Large intestine (tissue), 3 donors: ENCODE measurements at regions not wholly inside any gene's neighbourhood (a gene's known extent, or its start where the extent isn't known, plus 50 kb on each side); places are given as distances from the start of the nearest gene placed in this dataset.

Source experiments
- DNase-seq, 2 donors: peaks; one replicate each; pipeline versions ENCODE4 v3.0.0 to v3.0.0-alpha.2; 2013
- H3K27ac ChIP-seq: one replicate; pipeline ENCODE4 v1.5.1; 2013; ENCODE audit warnings: low read length
- H3K27me3 ChIP-seq: 2 replicates; pipeline ENCODE4 v1.6.1; 2013; ENCODE audit warnings: low read length; ENCODE audit not compliant: control insufficient read depth, insufficient read depth
- H3K36me3 ChIP-seq: 2 replicates; pipeline ENCODE4 v1.6.1; 2013; ENCODE audit warnings: low read length; ENCODE audit not compliant: control insufficient read depth, insufficient read depth
- H3K4me1 ChIP-seq: one replicate; pipeline ENCODE4 v1.6.1; 2013; ENCODE audit warnings: low read length; ENCODE audit not compliant: control insufficient read depth, insufficient read depth
- H3K4me3 ChIP-seq: one replicate; pipeline ENCODE4 v1.5.1; 2013; ENCODE audit warnings: low read length
- H3K9me3 ChIP-seq: one replicate; pipeline ENCODE4 v1.6.1; 2013; ENCODE audit warnings: mild to moderate bottlenecking, low read depth, low read length, moderate library complexity; ENCODE audit not compliant: control insufficient read depth
- WGBS: methylation state at CpG from one replicate; pipeline ENCODE4 v1.1.5; 2013; ENCODE audit warnings: low lambda C conversion rate; ENCODE audit not compliant: insufficient coverage; 5-methylcytosine and 5-hydroxymethylcytosine counted together

DNA sequence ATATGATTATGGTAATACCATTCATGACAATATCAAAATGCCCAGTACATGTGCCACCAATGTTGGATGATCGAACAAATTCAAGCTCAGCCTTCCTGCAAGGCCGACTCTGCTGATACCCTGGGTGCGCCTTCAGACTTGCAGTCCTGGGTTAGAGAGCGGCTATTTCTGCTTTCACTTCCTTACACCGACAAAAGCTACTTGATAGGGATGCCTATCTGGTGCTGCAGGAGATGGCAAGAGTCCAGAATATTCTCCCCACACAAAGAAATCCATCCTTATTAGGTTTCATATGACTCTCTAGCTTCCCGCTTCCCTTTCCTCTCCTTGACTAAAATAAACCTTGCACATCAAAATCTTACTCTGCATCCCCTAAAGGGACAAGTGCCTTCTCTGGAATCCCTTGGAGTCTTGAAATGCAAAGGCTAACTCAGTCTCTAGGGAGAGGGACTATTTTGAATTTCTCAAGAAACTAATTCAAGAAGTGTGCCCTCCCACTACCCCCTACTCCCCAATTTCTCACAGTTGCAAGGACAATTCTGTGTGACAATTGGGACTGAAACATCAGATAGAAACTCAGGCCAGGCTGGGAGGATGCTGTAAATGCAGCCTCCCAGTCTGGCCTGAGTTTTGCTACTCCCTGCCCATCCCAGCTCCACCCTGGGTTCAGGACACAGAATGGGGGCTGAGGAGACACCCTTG is 103.1 kb upstream of the USP24 start:
- 94% methylated on average over 3 of the region's 6 CpGs for WGBS
- Histone ChIP-seq H3K9me3 (no peaks in the 10 kb centered on the region), H3K27ac (no peak overlapping the region), H3K27me3 (no peaks in the 10 kb centered on the region), H3K4me3 (no peak overlapping the region), H3K36me3 (no peaks in the 10 kb centered on the region), H3K4me1 (no peaks in the 10 kb centered on the region)
- DNase-seq: no peak

DNA sequence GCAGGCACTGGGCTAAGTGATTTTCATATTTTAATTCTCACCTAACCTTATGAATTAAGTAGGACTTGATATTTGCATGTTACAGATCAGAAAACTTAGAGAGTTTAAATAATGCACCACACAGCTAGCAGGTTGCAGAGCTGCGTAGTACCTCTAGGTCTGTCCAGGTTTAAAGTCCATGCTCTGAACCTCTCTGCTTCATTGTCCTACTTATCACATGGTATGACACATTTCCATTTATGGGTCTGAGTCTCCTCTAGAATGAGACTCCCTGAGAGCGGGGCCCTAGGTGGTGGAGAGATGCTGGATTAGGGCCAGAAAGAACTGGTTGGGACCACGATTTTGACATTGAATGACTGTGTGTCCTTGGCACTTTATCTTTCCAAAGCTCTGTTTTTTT is 102.5 kb upstream of the USP24 start:
- Histone ChIP-seq H3K36me3 (no peaks in the 10 kb centered on the region), H3K27ac (no peak overlapping the region), H3K27me3 (no peaks in the 10 kb centered on the region), H3K9me3 (no peaks in the 10 kb centered on the region), H3K4me1 (no peaks in the 10 kb centered on the region), H3K4me3 (no peak overlapping the region)
- DNase-seq: peak in 1 of 2 donors; percentile 60
- WGBS: no CpG with 5 or more reads among the region's 3 CpGs

DNA sequence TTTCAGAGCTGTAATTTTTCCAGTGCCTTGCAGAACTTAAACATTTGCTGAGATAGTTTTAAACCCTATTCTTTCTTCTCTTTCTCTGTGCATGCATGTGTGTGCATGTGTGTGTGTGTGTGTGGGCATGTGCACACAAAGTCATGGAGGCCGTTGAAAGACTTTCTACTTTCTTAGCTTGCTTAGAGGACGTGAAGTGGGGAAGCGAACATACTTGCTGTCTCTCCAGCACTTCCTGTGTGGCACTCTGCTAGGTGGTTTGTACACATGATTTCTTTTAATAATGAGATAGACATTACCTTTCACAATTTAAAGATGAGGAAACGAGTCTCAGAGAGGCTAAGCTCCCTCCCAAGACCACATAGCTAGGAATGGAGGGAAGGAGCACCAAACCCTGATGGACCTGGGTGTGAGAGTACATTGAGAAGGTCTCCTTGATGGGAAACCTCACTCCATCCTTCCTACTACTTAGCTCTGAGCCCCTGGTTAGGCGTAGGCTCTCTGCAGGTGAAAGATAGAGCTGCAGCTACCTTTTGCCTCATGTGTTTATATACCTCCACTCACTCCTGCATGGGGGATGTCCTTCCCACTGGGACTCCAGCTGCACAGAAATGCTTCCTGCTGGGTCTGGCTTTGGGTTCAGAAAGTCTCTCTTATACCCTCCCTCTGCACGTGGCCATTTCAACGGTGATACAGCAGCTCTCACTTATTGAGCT is 101.9 kb upstream of the USP24 start:
- Histone ChIP-seq H3K4me1 (no peaks in the 10 kb centered on the region), H3K36me3 (no peaks in the 10 kb centered on the region), H3K27ac (no peak overlapping the region), H3K9me3 (no peaks in the 10 kb centered on the region), H3K27me3 (no peaks in the 10 kb centered on the region), H3K4me3 (no peak overlapping the region)
- DNase-seq: no peak
- WGBS: no CpG with 5 or more reads among the region's 7 CpGs

DNA sequence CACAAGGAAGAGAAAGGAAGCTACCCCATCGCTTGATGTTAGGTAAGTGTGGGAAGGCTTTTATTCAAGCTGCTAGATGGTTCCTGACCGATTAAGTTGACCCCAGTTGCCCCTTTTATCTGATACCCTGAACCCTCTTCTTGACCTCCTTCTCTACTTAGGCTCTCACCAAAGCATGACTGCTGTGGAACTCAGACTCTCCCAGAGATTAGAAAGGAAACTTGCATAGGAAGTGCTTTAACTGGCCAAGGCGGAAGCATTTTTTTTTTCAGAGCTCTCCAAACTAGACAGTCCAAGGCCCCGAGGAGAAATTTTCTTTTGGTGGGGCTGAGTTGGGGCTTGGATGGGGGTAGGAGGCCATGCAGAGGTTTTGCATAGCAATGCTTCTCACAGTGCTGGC is 101.3 kb upstream of the USP24 start:
- Histone ChIP-seq H3K36me3 (no peaks in the 10 kb centered on the region), H3K27ac (no peak overlapping the region), H3K4me1 (no peaks in the 10 kb centered on the region), H3K27me3 (no peaks in the 10 kb centered on the region), H3K9me3 (no peaks in the 10 kb centered on the region), H3K4me3 (no peak overlapping the region)
- no CpG with 5 or more reads among the region's 4 CpGs for WGBS
- DNase-seq: no peak

- no peaks in the 10 kb centered on the region for H3K36me3 ChIP-seq
- WGBS: no CpG with 5 or more reads among the region's 1 CpG
Measured at GRCh38 chr1:55315552-55315951, 100.4 kb upstream of the USP24 start.

GRCh38 chr1:55314740-55315139 is 99.6 kb upstream of the USP24 start:
- Histone ChIP-seq H3K36me3 (no peaks in the 10 kb centered on the region), H3K9me3 (no peaks in the 10 kb centered on the region), H3K4me3 (no peak overlapping the region), H3K27me3 (no peaks in the 10 kb centered on the region), H3K27ac (no peak overlapping the region), H3K4me1 (no peaks in the 10 kb centered on the region)
- DNase-seq: no peak
- 84% methylated on average over 2 of the region's 4 CpGs for WGBS

More at GRCh38 chr1:55315552-55315951, 100.4 kb upstream of the USP24 start:
- no peaks in the 10 kb centered on the region for H3K4me1 ChIP-seq
- H3K4me3 ChIP-seq: no peak overlapping the region
- H3K9me3 ChIP-seq: no peaks in the 10 kb centered on the region
- no peak for DNase-seq
- H3K27me3 ChIP-seq: no peaks in the 10 kb centered on the region
- H3K27ac ChIP-seq: no peak overlapping the region

DNA sequence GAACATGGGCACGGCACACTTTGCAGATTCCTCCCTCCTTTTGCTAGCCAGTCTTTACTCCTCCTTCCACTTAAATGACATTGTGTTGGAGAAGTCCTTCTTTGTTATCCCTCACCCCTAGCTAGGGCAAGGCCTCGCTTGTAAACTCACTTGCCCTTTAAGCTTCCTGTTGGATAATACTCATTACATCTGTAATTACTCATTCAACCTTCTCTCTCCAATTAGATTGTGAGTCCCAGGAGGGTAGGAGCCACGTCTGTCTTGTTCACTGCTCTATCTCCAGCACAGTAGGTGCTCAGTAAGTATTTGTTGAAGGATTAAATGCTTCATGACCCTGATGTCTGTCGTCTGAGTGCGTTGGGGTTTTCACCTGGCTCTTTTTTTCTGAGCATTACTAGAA is 98.7 kb upstream of the USP24 start:
- no peak for DNase-seq
- H3K4me1 ChIP-seq: no peaks in the 10 kb centered on the region
- H3K27me3 ChIP-seq: no peaks in the 10 kb centered on the region
- H3K9me3 ChIP-seq: no peaks in the 10 kb centered on the region
- H3K36me3 ChIP-seq: no peaks in the 10 kb centered on the region
- H3K4me3 ChIP-seq: no peak overlapping the region
- no peak overlapping the region for H3K27ac ChIP-seq
- no CpG with 5 or more reads among the region's 5 CpGs for WGBS

GRCh38 chr1:55311979-55312378 is 96.8 kb upstream of the USP24 start:
- DNase-seq: no peak
- WGBS: no CpG with 5 or more reads among the region's 4 CpGs

DNA sequence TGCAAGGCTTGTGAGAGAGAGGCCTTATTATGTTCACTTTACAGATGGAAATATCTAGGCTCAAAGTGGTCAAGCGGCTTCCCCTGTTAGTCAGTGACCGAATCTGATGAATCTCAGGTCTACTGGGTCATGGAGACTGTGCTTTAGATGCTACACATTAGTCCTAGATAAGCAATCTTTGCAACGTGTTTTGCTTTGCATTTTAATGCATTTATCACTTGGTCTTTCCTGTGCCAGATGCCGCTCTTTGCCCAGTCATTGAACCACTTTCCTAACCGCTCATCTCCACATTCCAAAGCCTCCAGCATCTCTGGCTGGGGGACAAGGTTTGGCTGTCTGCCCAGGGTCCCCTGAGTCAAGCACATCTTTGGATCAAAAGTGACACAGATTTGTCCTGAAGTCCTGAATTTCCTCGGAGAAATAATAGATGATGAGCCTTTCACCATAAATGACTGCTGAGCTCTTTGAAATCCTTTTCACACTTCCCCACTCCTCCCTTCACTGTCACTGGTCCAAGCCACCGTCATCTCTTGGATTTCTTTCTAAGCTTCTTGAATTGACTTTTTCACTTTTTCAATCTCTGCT is 96.0 kb upstream of the USP24 start:
- Histone ChIP-seq H3K27me3 (no peaks in the 10 kb centered on the region), H3K9me3 (no peaks in the 10 kb centered on the region), H3K4me3 (no peak overlapping the region), H3K27ac (no peak overlapping the region), H3K36me3 (no peaks in the 10 kb centered on the region), H3K4me1 (no peaks in the 10 kb centered on the region)
- WGBS: 63% methylated on average over 4 of the region's 7 CpGs
- DNase-seq: no peak

More at GRCh38 chr1:55311979-55312378, 96.8 kb upstream of the USP24 start:
- no peak overlapping the region for H3K27ac ChIP-seq
- no peaks in the 10 kb centered on the region for H3K36me3 ChIP-seq
- H3K4me1 ChIP-seq: no peaks in the 10 kb centered on the region
- no peaks in the 10 kb centered on the region for H3K27me3 ChIP-seq
- H3K9me3 ChIP-seq: no peaks in the 10 kb centered on the region
- no peak overlapping the region for H3K4me3 ChIP-seq

GRCh38 chr1:55310505-55310971 is 95.4 kb upstream of the USP24 start:
- H3K36me3 ChIP-seq: no peaks in the 10 kb centered on the region
- no peaks in the 10 kb centered on the region for H3K9me3 ChIP-seq
- H3K4me1 ChIP-seq: no peaks in the 10 kb centered on the region
- no CpG with 5 or more reads among the region's 3 CpGs for WGBS
- H3K4me3 ChIP-seq: no peak overlapping the region
- DNase-seq: no peak
- no peak overlapping the region for H3K27ac ChIP-seq
- no peaks in the 10 kb centered on the region for H3K27me3 ChIP-seq
